IMR-90 (cell line): ENCODE measurements at regions not wholly inside any gene's neighbourhood (a gene's known extent, or its start where the extent isn't known, plus 50 kb on each side); places are given as distances from the start of the nearest gene placed in this dataset.
A peak's percentile ranks its signal among the peaks of the same experiment; 100 is the strongest.

ENCODE experiments used
- ATAC-seq: fragments of 200-7000 bp; cut with Tn5 transposase; 2 replicates; pipeline ENCODE4 v1.9.1; 2020; ENCODE audit warnings: low read depth, mild to moderate bottlenecking, moderate library complexity
- BruUV-seq: library from RNA; stranded (reverse); fragments of 400-500 nt; replicated peaks from 2 replicates; lab custom pipeline; 2021; lab: Mats Ljungman, UMichigan
- CTCF ChIA-PET: fragments of 300-600 bp; formaldehyde crosslinking; extraction: SDS; loops from one replicate; lab custom pipeline; 2021; ENCODE audit warnings: antibody characterized with exemption; lab: Yijun Ruan, JAX
- POLR2A ChIA-PET: fragments of 300-600 bp; sonication (Branson Sonifier 250); formaldehyde crosslinking; loops from one replicate; lab custom pipeline; 2022; ENCODE audit warnings: antibody characterized with exemption; ENCODE audit not compliant: unreplicated experiment; lab: Charles Lee
- DNase-seq: peaks from one replicate; pipeline ENCODE4 v3.0.0; 2013
- H2AFZ ChIP-seq: replicated peaks from 2 replicates; pipeline ENCODE3; 2013; ENCODE audit warnings: low read length, mild to moderate bottlenecking; ENCODE audit not compliant: poor library complexity
- H2AK5ac ChIP-seq: 2 replicates; pipeline ENCODE4 v1.6.1; 2013; ENCODE audit warnings: low read depth, low read length, inconsistent platforms
- H2AK9ac ChIP-seq: replicated peaks from 2 replicates; pipeline ENCODE3; 2013; ENCODE audit warnings: mild to moderate bottlenecking, low read depth, low read length, moderate library complexity; ENCODE audit not compliant: poor library complexity
- H2BK120ac ChIP-seq: 2 replicates; pipeline ENCODE4 v1.6.1; 2013; ENCODE audit warnings: low read depth, low read length, inconsistent platforms
- H2BK15ac ChIP-seq: 3 replicates; pipeline ENCODE4 v1.6.1; 2013; ENCODE audit warnings: low read depth, low read length, inconsistent platforms
- H2BK20ac ChIP-seq: 2 replicates; pipeline ENCODE4 v1.6.1; 2013; ENCODE audit warnings: low read depth, mild to moderate bottlenecking, inconsistent platforms, low read length, moderate library complexity
- H2BK5ac ChIP-seq: 2 replicates; pipeline ENCODE4 v1.6.1; 2013; ENCODE audit warnings: mild to moderate bottlenecking, low read depth, low read length, inconsistent platforms; ENCODE audit not compliant: poor library complexity, severe bottlenecking
- H3K14ac ChIP-seq: replicated peaks from 2 replicates; pipeline ENCODE4 v1.6.1; 2013; ENCODE audit warnings: low read depth, low read length, inconsistent platforms
- H3K18ac ChIP-seq: 2 replicates; pipeline ENCODE4 v1.6.1; 2013; ENCODE audit warnings: low read depth, low read length, control low read depth
- H3K23ac ChIP-seq: 2 replicates; pipeline ENCODE4 v1.6.1; 2013; ENCODE audit warnings: low read depth, low read length, inconsistent platforms
- H3K27ac ChIP-seq: 2 replicates; pipeline ENCODE4 v1.5.1; 2013; ENCODE audit warnings: mild to moderate bottlenecking, control low read depth, low read length; ENCODE audit not compliant: insufficient read depth
- H3K27me3 ChIP-seq: 2 replicates; pipeline ENCODE4 v1.6.1; 2013; ENCODE audit warnings: low read length; ENCODE audit not compliant: control insufficient read depth, insufficient read depth
- H3K36me3 ChIP-seq: 2 replicates; pipeline ENCODE4 v1.6.1; 2013; ENCODE audit warnings: low read length, mixed read lengths; ENCODE audit not compliant: control insufficient read depth, insufficient read depth
- H3K4ac ChIP-seq: 2 replicates; pipeline ENCODE4 v1.6.1; 2013; ENCODE audit warnings: low read depth, low read length, inconsistent platforms
- H3K4me1 ChIP-seq: 2 replicates; pipeline ENCODE4 v1.6.1; 2013; ENCODE audit warnings: low read length, mixed read lengths; ENCODE audit not compliant: control insufficient read depth, insufficient read depth
- H3K4me2 ChIP-seq: 2 replicates; pipeline ENCODE4 v1.6.1; 2013; ENCODE audit warnings: low read depth, mild to moderate bottlenecking, control low read depth, low read length, moderate library complexity
- H3K4me3 ChIP-seq: 2 replicates; pipeline ENCODE4 v1.5.1; 2013; ENCODE audit warnings: low read depth, mild to moderate bottlenecking, control low read depth, low read length, moderate library complexity; ENCODE audit not compliant: insufficient read depth
- H3K56ac ChIP-seq: 2 replicates; pipeline ENCODE4 v1.6.1; 2013; ENCODE audit warnings: low read length, inconsistent platforms; ENCODE audit not compliant: insufficient read depth; ENCODE audit errors: extremely low read depth
- H3K79me1 ChIP-seq, 2 experiments: 2 replicates each; pipeline ENCODE4 v1.6.1; 2013; ENCODE audit warnings: low read length in 2 of 2, inconsistent platforms in 1 of 2, low read depth in 1 of 2
- H3K9ac ChIP-seq: 2 replicates; pipeline ENCODE4 v1.6.1; 2013; ENCODE audit warnings: low read depth, low read length, control low read depth
- H3K9me1 ChIP-seq: 2 replicates; pipeline ENCODE4 v1.6.1; 2013; ENCODE audit warnings: low read length, inconsistent platforms; ENCODE audit not compliant: insufficient read depth
- H3K9me3 ChIP-seq: 2 replicates; pipeline ENCODE4 v1.6.1; 2013; ENCODE audit warnings: low read length; ENCODE audit not compliant: control insufficient read depth, insufficient read depth
- H4K20me1 ChIP-seq: 2 replicates; pipeline ENCODE4 v1.6.1; 2013; ENCODE audit warnings: low read length, inconsistent platforms; ENCODE audit not compliant: insufficient read depth
- H4K5ac ChIP-seq: 2 replicates; pipeline ENCODE4 v1.6.1; 2013; ENCODE audit warnings: mild to moderate bottlenecking, low read depth, low read length, control low read depth
- H4K8ac ChIP-seq, 2 experiments: 2 replicates each; pipeline ENCODE4 v1.6.1; 2013; ENCODE audit warnings: low read depth in 2 of 2, low read length in 2 of 2, control low read depth in 1 of 2, inconsistent platforms in 1 of 2
- H4K91ac ChIP-seq: 2 replicates; pipeline ENCODE4 v1.6.1; 2013; ENCODE audit warnings: low read depth, low read length, inconsistent platforms; ENCODE audit not compliant: insufficient read depth
- BHLHE40 ChIP-seq: fragments of 150-350 bp; IDR thresholded peaks from 2 replicates; pipeline ENCODE4 v1.6.1; 2016; ENCODE audit warnings: mild to moderate bottlenecking, low read depth, low read length
- CEBPB ChIP-seq: IDR thresholded peaks from 2 replicates; pipeline ENCODE4 v1.6.1; 2012; ENCODE audit warnings: low read depth, low read length, improper control_type of control experiment
- CHD1 ChIP-seq: IDR thresholded peaks from 2 replicates; pipeline ENCODE4 v1.6.1; 2012; ENCODE audit warnings: low read depth, low read length, improper control_type of control experiment
- CTCF ChIP-seq: conservative IDR thresholded peaks from 2 replicates; pipeline ENCODE4 v1.5.1; 2012; ENCODE audit warnings: mild to moderate bottlenecking, low read depth, low read length, improper control_type of control experiment
- ELK1 ChIP-seq: fragments of 150-350 bp; IDR thresholded peaks from 2 replicates; pipeline ENCODE4 v1.6.1; 2016; ENCODE audit warnings: low read depth, mild to moderate bottlenecking, low read length, moderate library complexity, borderline replicate concordance
- FOS ChIP-seq: fragments of 150-350 bp; IDR thresholded peaks from 2 replicates; pipeline ENCODE4 v1.6.1; 2016; ENCODE audit warnings: low read depth, low read length
- MXI1 ChIP-seq: IDR thresholded peaks from 2 replicates; pipeline ENCODE4 v1.6.1; 2012; ENCODE audit warnings: low read depth, mild to moderate bottlenecking, low read length, moderate library complexity, borderline replicate concordance
- NFE2L2 ChIP-seq: fragments of 150-350 bp; IDR thresholded peaks from 2 replicates; pipeline ENCODE4 v1.6.1; 2016; ENCODE audit warnings: low read depth, mild to moderate bottlenecking, low read length
- POLR2A ChIP-seq: IDR thresholded peaks from 2 replicates; pipeline ENCODE4 v1.6.1; 2012; ENCODE audit warnings: mild to moderate bottlenecking, low read depth, low read length
- RAD21 ChIP-seq: IDR thresholded peaks from 2 replicates; pipeline ENCODE4 v1.6.1; 2012; ENCODE audit warnings: low read length, improper control_type of control experiment
- RCOR1 ChIP-seq: IDR thresholded peaks from 2 replicates; pipeline ENCODE4 v1.6.1; 2012; ENCODE audit warnings: mild to moderate bottlenecking, low read length, improper control_type of control experiment; ENCODE audit not compliant: insufficient replicate concordance
- RFX5 ChIP-seq: IDR thresholded peaks from 2 replicates; pipeline ENCODE4 v1.8.0; 2012; ENCODE audit warnings: low read depth, mild to moderate bottlenecking, low read length, moderate library complexity
- dilution Hi-C: fragments of 300-500 bp; cut with HindIII; formaldehyde crosslinking; loops from one replicate; pipeline ENCODE4 v1.14.3; 2018; ENCODE audit warnings: low sequenced_read_pairs; ENCODE audit not compliant: unreplicated experiment
- in situ Hi-C: fragments of 300-500 bp; cut with MboI; formaldehyde crosslinking; loops from 3 replicates; pipeline ENCODE4 v1.14.3; 2019; ENCODE audit warnings: low sequenced_read_pairs, inconsistent platforms, mixed read lengths
- intact Hi-C: fragments of 100-400 bp; cut with micrococcal nuclease; formaldehyde crosslinking; loops from 2 replicates; pipeline ENCODE4 v1.10.0; 2022
- TF ChIP-seq, protein P1 (sequence below): fragments of 150-350 bp; IDR thresholded peaks from 2 replicates; pipeline ENCODE4 v1.6.1; 2017; ENCODE audit warnings: mild to moderate bottlenecking, antibody characterized with exemption, low read length, low read depth

DNA sequence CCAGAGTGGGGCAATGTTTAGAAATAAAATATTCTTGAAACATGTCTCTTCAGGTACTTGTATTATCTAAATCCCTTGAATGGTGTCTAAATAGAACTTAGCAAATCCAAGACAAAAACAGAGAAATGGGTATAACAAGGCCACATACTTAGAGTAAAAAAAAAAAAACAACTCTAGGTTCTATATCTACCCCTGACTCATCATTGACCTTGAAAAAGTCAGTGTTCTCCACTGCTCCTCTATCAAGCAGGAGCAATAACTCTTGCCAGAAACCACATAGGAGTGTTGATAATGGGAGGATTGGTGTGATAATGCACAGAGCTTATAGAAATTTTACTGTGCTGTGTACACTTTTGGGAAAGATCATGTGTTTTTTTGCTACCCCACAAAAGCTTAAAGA lies 296.6 kb upstream of the PMFBP1 start:
- intact Hi-C loops (loop anchor here (10.0 kb wide), 1 partner anchor 1566 kb away; no protein-coding TSS in a partner anchor), in situ Hi-C loops (loop anchor here (10.0 kb wide), 1 partner anchor 344 kb away; no protein-coding TSS in a partner anchor), dilution Hi-C loops (loop anchor here (25.0 kb wide), 1 partner anchor 231 kb away; no protein-coding TSS in a partner anchor)
- DNase-seq (peak; percentile 14), ATAC-seq (no peak)
- Histone ChIP-seq H2BK5ac (no peak overlapping the region), H2BK120ac (no peak overlapping the region), H3K79me1 (no peaks in the 10 kb centered on the region), H4K8ac (no peak overlapping the region), H3K9ac (no peak overlapping the region), H4K91ac (no peak overlapping the region), H3K27ac (no peak overlapping the region), H2AFZ (no peak overlapping the region), H3K23ac (no peak overlapping the region), H3K27me3 (no peaks in the 10 kb centered on the region), H2AK9ac (no peak overlapping the region), H3K4me3 (no peak overlapping the region), H3K9me3 (no peaks in the 10 kb centered on the region), H2BK20ac (no peak overlapping the region), H3K56ac (no peak overlapping the region), H3K4me1 (no peaks in the 10 kb centered on the region), H4K20me1 (no peaks in the 10 kb centered on the region), H2AK5ac (no peak overlapping the region), H3K18ac (no peak overlapping the region), H3K14ac (no peak overlapping the region), H4K5ac (no peak overlapping the region), H2BK15ac (no peak overlapping the region), H3K4ac (no peak overlapping the region), H3K4me2 (no peak overlapping the region), H3K9me1 (no peaks in the 10 kb centered on the region), H3K36me3 (no peaks in the 10 kb centered on the region)
- TF ChIP-seq CEBPB (no peak), CTCF (no peak), RAD21 (no peak), FOS (no peak), ELK1 (no peak), RCOR1 (no peak), BHLHE40 (no peak), CHD1 (no peak), NFE2L2 (no peak), POLR2A (no peak), RFX5 (no peak), MXI1 (no peak)
- TF ChIP-seq, protein P1, sequence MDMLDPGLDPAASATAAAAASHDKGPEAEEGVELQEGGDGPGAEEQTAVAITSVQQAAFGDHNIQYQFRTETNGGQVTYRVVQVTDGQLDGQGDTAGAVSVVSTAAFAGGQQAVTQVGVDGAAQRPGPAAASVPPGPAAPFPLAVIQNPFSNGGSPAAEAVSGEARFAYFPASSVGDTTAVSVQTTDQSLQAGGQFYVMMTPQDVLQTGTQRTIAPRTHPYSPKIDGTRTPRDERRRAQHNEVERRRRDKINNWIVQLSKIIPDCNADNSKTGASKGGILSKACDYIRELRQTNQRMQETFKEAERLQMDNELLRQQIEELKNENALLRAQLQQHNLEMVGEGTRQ: no peak
- CTCF ChIA-PET: interaction anchor here (0.6 to 2.5 kb wide), 2 partner anchors 227 to 1410 kb away, joined by 6 to 15 read pairs; no protein-coding TSS in a partner anchor
- POLR2A ChIA-PET: no interaction called here
- no TSS peak for BruUV-seq
